ENCODE measurements at regions not wholly inside any gene's neighbourhood (a gene's known extent, or its start where the extent isn't known, plus 50 kb on each side); places are given as distances from the start of the nearest gene placed in this dataset.

DNA sequence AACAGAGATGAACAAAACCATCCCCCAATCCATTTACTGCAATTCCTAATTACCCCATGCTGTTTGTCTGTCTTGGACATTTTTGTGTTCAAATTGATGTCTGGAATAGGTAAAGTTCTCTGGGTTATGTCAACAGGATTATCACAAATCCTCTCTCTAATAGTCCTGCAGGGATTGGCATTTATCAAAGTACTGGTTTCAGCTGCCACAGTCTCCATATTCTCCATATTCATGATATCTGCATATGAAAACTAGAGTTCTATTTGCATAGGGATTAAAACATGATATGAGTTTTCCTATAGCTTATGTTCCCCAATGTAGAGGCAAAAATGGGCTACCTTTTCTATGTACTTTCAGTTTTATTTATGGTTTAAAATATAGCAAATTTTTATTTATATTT, 355.8 kb downstream of the ADRA2A start (continued):
- TF ChIP-seq, protein P1, sequence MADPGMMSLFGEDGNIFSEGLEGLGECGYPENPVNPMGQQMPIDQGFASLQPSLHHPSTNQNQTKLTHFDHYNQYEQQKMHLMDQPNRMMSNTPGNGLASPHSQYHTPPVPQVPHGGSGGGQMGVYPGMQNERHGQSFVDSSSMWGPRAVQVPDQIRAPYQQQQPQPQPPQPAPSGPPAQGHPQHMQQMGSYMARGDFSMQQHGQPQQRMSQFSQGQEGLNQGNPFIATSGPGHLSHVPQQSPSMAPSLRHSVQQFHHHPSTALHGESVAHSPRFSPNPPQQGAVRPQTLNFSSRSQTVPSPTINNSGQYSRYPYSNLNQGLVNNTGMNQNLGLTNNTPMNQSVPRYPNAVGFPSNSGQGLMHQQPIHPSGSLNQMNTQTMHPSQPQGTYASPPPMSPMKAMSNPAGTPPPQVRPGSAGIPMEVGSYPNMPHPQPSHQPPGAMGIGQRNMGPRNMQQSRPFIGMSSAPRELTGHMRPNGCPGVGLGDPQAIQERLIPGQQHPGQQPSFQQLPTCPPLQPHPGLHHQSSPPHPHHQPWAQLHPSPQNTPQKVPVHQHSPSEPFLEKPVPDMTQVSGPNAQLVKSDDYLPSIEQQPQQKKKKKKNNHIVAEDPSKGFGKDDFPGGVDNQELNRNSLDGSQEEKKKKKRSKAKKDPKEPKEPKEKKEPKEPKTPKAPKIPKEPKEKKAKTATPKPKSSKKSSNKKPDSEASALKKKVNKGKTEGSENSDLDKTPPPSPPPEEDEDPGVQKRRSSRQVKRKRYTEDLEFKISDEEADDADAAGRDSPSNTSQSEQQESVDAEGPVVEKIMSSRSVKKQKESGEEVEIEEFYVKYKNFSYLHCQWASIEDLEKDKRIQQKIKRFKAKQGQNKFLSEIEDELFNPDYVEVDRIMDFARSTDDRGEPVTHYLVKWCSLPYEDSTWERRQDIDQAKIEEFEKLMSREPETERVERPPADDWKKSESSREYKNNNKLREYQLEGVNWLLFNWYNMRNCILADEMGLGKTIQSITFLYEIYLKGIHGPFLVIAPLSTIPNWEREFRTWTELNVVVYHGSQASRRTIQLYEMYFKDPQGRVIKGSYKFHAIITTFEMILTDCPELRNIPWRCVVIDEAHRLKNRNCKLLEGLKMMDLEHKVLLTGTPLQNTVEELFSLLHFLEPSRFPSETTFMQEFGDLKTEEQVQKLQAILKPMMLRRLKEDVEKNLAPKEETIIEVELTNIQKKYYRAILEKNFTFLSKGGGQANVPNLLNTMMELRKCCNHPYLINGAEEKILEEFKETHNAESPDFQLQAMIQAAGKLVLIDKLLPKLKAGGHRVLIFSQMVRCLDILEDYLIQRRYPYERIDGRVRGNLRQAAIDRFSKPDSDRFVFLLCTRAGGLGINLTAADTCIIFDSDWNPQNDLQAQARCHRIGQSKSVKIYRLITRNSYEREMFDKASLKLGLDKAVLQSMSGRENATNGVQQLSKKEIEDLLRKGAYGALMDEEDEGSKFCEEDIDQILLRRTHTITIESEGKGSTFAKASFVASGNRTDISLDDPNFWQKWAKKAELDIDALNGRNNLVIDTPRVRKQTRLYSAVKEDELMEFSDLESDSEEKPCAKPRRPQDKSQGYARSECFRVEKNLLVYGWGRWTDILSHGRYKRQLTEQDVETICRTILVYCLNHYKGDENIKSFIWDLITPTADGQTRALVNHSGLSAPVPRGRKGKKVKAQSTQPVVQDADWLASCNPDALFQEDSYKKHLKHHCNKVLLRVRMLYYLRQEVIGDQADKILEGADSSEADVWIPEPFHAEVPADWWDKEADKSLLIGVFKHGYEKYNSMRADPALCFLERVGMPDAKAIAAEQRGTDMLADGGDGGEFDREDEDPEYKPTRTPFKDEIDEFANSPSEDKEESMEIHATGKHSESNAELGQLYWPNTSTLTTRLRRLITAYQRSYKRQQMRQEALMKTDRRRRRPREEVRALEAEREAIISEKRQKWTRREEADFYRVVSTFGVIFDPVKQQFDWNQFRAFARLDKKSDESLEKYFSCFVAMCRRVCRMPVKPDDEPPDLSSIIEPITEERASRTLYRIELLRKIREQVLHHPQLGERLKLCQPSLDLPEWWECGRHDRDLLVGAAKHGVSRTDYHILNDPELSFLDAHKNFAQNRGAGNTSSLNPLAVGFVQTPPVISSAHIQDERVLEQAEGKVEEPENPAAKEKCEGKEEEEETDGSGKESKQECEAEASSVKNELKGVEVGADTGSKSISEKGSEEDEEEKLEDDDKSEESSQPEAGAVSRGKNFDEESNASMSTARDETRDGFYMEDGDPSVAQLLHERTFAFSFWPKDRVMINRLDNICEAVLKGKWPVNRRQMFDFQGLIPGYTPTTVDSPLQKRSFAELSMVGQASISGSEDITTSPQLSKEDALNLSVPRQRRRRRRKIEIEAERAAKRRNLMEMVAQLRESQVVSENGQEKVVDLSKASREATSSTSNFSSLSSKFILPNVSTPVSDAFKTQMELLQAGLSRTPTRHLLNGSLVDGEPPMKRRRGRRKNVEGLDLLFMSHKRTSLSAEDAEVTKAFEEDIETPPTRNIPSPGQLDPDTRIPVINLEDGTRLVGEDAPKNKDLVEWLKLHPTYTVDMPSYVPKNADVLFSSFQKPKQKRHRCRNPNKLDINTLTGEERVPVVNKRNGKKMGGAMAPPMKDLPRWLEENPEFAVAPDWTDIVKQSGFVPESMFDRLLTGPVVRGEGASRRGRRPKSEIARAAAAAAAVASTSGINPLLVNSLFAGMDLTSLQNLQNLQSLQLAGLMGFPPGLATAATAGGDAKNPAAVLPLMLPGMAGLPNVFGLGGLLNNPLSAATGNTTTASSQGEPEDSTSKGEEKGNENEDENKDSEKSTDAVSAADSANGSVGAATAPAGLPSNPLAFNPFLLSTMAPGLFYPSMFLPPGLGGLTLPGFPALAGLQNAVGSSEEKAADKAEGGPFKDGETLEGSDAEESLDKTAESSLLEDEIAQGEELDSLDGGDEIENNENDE (IDR thresholded peaks at IDR 0.05; ENCODE audit: insufficient replicate concordance, low read length): no peak
- TF ChIP-seq CBX5 (IDR thresholded peaks at IDR 0.05; ENCODE audit: low read depth, low read length): no peak
- no peak for TF ChIP-seq POLR2AphosphoS5 (IDR thresholded peaks at IDR 0.05; ENCODE audit: low read depth, low read length)

Measured in H1 (cell line).